ENCODE measurements at regions not wholly inside any gene's neighbourhood (a gene's known extent, or its start where the extent isn't known, plus 50 kb on each side); places are given as distances from the start of the nearest gene placed in this dataset.

- no peak for TF ChIP-seq POLR2AphosphoS5 (IDR thresholded peaks at IDR 0.05)
- TF ChIP-seq EP300 (IDR thresholded peaks at IDR 0.05) = no peak
- no peak for TF ChIP-seq CTCF (IDR thresholded peaks at IDR 0.05)
These were observed 1718.4 kb downstream of the TP53TG3F start for GRCh38 chr16:35177851-35178250.

Data from sigmoid colon (tissue), 4 donors.